Stimulated activated CD4-positive, alpha-beta T cell treated with anti-CD3 and anti-CD28 coated beads, Interleukin-15, amount 100 ng/mL, for 48 hours (primary cell): ENCODE measurements at regions not wholly inside any gene's neighbourhood (a gene's known extent, or its start where the extent isn't known, plus 50 kb on each side); places are given as distances from the start of the nearest gene placed in this dataset.
"Not testable (repeated sequence)": the region's sequence is repeated elsewhere in the genome, so short reads cannot be mapped to it uniquely, and the experiment has no call there.

Source experiments
- DNase-seq, 2 donors: peaks; one replicate each; pipeline ENCODE4 v3.0.0-alpha.2; 2020; ENCODE audit warnings: low read depth in 2 of 2

- DNase-seq = no peak
These were observed 69.8 kb upstream of the SERP2 start for GRCh38 chr13:44303681-44304432.

- DNase-seq = no peak
These were observed 69.2 kb upstream of the SERP2 start for GRCh38 chr13:44304433-44304725.

GRCh38 chr13:44305286-44305685 lies 68.3 kb upstream of the SERP2 start:
- DNase-seq = no peak

GRCh38 chr13:44305917-44306370 lies 67.7 kb upstream of the SERP2 start:
- no peak for DNase-seq

- no peak for DNase-seq
These were observed 67.0 kb upstream of the SERP2 start for GRCh38 chr13:44306371-44307192.

GRCh38 chr13:44307255-44307654 lies 66.4 kb upstream of the SERP2 start:
- DNase-seq = no peak

- DNase-seq = no peak
These were observed 65.8 kb upstream of the SERP2 start for GRCh38 chr13:44307844-44308243.

GRCh38 chr13:44308352-44308751 lies 65.3 kb upstream of the SERP2 start:
- DNase-seq = no peak

- no peak for DNase-seq
These were observed 63.5 kb upstream of the SERP2 start for GRCh38 chr13:44309794-44310757.

- no peak for DNase-seq
These were observed 62.4 kb upstream of the SERP2 start for GRCh38 chr13:44311011-44311780.

- no peak for DNase-seq
These were observed 61.5 kb upstream of the SERP2 start for GRCh38 chr13:44312131-44312530.

- peak in 1 of 2 donors; percentile 11 for DNase-seq
These were observed 60.6 kb upstream of the SERP2 start for GRCh38 chr13:44312834-44313551.

GRCh38 chr13:44313674-44314073 lies 60.0 kb upstream of the SERP2 start:
- DNase-seq = no peak

- DNase-seq = not testable (repeated sequence)
These were observed 59.5 kb upstream of the SERP2 start for GRCh38 chr13:44314160-44314559.

- DNase-seq = no peak
These were observed 55.9 kb upstream of the SERP2 start for GRCh38 chr13:44317752-44318151.

GRCh38 chr13:44318161-44318560 lies 55.5 kb upstream of the SERP2 start:
- no peak for DNase-seq

GRCh38 chr13:44320611-44321010 lies 53.0 kb upstream of the SERP2 start:
- no peak for DNase-seq

GRCh38 chr13:44321961-44322360 lies 51.7 kb upstream of the SERP2 start:
- DNase-seq = no peak

- DNase-seq = no peak
These were observed 50.7 kb upstream of the SERP2 start for GRCh38 chr13:44322928-44323327.

- no peak for DNase-seq
These were observed 49.9 kb upstream of the SERP2 start for GRCh38 chr13:44323754-44324153.
